ENCODE measurements at regions not wholly inside any gene's neighbourhood (a gene's known extent, or its start where the extent isn't known, plus 50 kb on each side); places are given as distances from the start of the nearest gene placed in this dataset.

- TF ChIP-seq CTCF (IDR thresholded peaks at IDR 0.05; ENCODE audit: low read length), result no peak
- no peak for TF ChIP-seq EZH2 (optimal IDR thresholded peaks at IDR 0.05; ENCODE audit: low read depth, low read length)
- no peak for TF ChIP-seq EZH2phosphoT487 (IDR thresholded peaks at IDR 0.05; ENCODE audit: low read length)
These were observed 482.4 kb upstream of the CAMK1G start for GRCh38 chr1:209101106-209101505.

All from MM.1S (cell line).